GM19372 (cell line): ENCODE measurements at regions not wholly inside any gene's neighbourhood (a gene's known extent, or its start where the extent isn't known, plus 50 kb on each side); places are given as distances from the start of the nearest gene placed in this dataset.
A peak's percentile ranks its signal among the peaks of the same experiment; 100 is the strongest.

ENCODE experiments used
- ATAC-seq: cut with Tn5 transposase; IDR thresholded peaks from one replicate; pipeline ENCODE4 v1.9.1; 2021; ENCODE audit warnings: mild to moderate bottlenecking, low read depth, moderate library complexity; ENCODE audit not compliant: unreplicated experiment

GRCh38 chr6:137434640-137435039 lies 59.6 kb downstream of the OLIG3 start:
- ATAC-seq, result no peak

- ATAC-seq, result no peak
These were observed 62.1 kb downstream of the OLIG3 start for GRCh38 chr6:137432054-137432611.

- no peak for ATAC-seq
These were observed 63.2 kb downstream of the OLIG3 start for GRCh38 chr6:137430954-137431353.

- no peak for ATAC-seq
These were observed 66.4 kb downstream of the OLIG3 start for GRCh38 chr6:137427656-137428290.

- no peak for ATAC-seq
These were observed 68.0 kb downstream of the OLIG3 start for GRCh38 chr6:137426007-137426689.

- no peak for ATAC-seq
These were observed 69.9 kb downstream of the OLIG3 start for GRCh38 chr6:137424251-137424650.

- no peak for ATAC-seq
These were observed 70.6 kb downstream of the OLIG3 start for GRCh38 chr6:137423451-137424168.

GRCh38 chr6:137417396-137417795 lies 76.8 kb downstream of the OLIG3 start:
- no peak for ATAC-seq

GRCh38 chr6:137416376-137417109 lies 77.7 kb downstream of the OLIG3 start:
- ATAC-seq, result no peak

- ATAC-seq, result no peak
These were observed 78.4 kb downstream of the OLIG3 start for GRCh38 chr6:137415834-137416190.

- peak; percentile 88 for ATAC-seq
These were observed 78.9 kb downstream of the OLIG3 start for GRCh38 chr6:137415127-137415833.

GRCh38 chr6:137414599-137414998 lies 79.6 kb downstream of the OLIG3 start:
- ATAC-seq, result no peak

GRCh38 chr6:137413482-137413881 lies 80.7 kb downstream of the OLIG3 start:
- no peak for ATAC-seq

GRCh38 chr6:137412562-137412961 lies 81.6 kb downstream of the OLIG3 start:
- ATAC-seq, result no peak

GRCh38 chr6:137409266-137409777 lies 84.9 kb downstream of the OLIG3 start:
- ATAC-seq, result no peak

GRCh38 chr6:137407816-137408215 lies 86.4 kb downstream of the OLIG3 start:
- ATAC-seq, result no peak

GRCh38 chr6:137405806-137406205 lies 88.4 kb downstream of the OLIG3 start:
- ATAC-seq, result no peak

GRCh38 chr6:137403855-137404254 lies 90.3 kb downstream of the OLIG3 start:
- ATAC-seq, result no peak

- no peak for ATAC-seq
These were observed 90.8 kb downstream of the OLIG3 start for GRCh38 chr6:137403443-137403842.

- ATAC-seq, result no peak
These were observed 92.0 kb downstream of the OLIG3 start for GRCh38 chr6:137402143-137402680.
